Stomach (tissue), 4 donors: ENCODE measurements at regions not wholly inside any gene's neighbourhood (a gene's known extent, or its start where the extent isn't known, plus 50 kb on each side); places are given as distances from the start of the nearest gene placed in this dataset.

ENCODE experiments used
- CTCF ChIP-seq, 7 experiments: fragments of 450-650 bp in 4 of 7; fragments of 200-600 bp in 3 of 7; sonication (generic) in 3 of 7; IDR thresholded peaks; one replicate each; pipeline ENCODE4 v1.5.1; 2016 to 2019; ENCODE audit warnings: antibody characterized with exemption in 7 of 7, control low read depth in 2 of 7, mild to moderate bottlenecking in 1 of 7
- EP300 ChIP-seq: sonication (generic); formaldehyde crosslinking; IDR thresholded peaks from one replicate; pipeline ENCODE4 v1.6.1; 2017; ENCODE audit warnings: antibody characterized with exemption
- POLR2A ChIP-seq, 4 donors: fragments of 450-650 bp; IDR thresholded peaks; one replicate each; pipeline ENCODE4 v1.6.1; 2016; ENCODE audit warnings: antibody characterized with exemption in 4 of 4, control low read depth in 2 of 4, mild to moderate bottlenecking in 1 of 4, moderate library complexity in 1 of 4
- POLR2AphosphoS5 ChIP-seq, 3 donors: sonication (generic); formaldehyde crosslinking; IDR thresholded peaks; one replicate each; pipeline ENCODE4 v1.6.1; 2016; ENCODE audit warnings: antibody characterized with exemption in 3 of 3

- TF ChIP-seq CTCF (IDR thresholded peaks at IDR 0.05) (no peak), EP300 (no peak), POLR2A (IDR thresholded peaks at IDR 0.05) (no peak), POLR2AphosphoS5 (IDR thresholded peaks at IDR 0.05) (no peak)
Measured at GRCh38 chr15:55108448-55108847, 88.3 kb downstream of the RSL24D1 start.
